ENCODE measurements at regions not wholly inside any gene's neighbourhood (a gene's known extent, or its start where the extent isn't known, plus 50 kb on each side); places are given as distances from the start of the nearest gene placed in this dataset.

DNA sequence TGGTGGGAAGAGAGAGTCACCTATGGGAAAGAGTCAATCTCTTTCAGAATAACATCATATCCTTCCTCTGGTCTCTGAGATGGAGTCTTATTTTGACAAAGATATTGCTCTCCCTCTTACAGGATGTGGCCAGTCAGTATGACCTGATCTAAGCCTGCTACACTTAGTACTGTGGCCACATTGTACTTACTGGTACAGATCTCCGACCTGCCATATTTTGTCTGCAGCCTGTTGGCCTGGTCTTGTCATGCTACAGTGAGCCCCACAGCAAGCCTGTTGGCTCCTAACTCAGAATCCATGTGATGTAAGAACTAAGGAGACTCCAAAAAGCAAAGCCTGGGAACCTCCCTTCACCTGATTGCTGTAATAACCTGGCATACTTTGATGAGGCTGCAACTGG lies 377.8 kb downstream of the SFMBT2 start:
- TF ChIP-seq, protein P1, sequence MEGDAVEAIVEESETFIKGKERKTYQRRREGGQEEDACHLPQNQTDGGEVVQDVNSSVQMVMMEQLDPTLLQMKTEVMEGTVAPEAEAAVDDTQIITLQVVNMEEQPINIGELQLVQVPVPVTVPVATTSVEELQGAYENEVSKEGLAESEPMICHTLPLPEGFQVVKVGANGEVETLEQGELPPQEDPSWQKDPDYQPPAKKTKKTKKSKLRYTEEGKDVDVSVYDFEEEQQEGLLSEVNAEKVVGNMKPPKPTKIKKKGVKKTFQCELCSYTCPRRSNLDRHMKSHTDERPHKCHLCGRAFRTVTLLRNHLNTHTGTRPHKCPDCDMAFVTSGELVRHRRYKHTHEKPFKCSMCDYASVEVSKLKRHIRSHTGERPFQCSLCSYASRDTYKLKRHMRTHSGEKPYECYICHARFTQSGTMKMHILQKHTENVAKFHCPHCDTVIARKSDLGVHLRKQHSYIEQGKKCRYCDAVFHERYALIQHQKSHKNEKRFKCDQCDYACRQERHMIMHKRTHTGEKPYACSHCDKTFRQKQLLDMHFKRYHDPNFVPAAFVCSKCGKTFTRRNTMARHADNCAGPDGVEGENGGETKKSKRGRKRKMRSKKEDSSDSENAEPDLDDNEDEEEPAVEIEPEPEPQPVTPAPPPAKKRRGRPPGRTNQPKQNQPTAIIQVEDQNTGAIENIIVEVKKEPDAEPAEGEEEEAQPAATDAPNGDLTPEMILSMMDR (IDR thresholded peaks at IDR 0.05 in 8 of 11, conservative IDR thresholded peaks at IDR 0.05 in 3 of 11): no peak
- TF ChIP-seq POLR2A (IDR thresholded peaks at IDR 0.05): no peak
